Gastrocnemius medialis (tissue), 4 donors: ENCODE measurements at regions not wholly inside any gene's neighbourhood (a gene's known extent, or its start where the extent isn't known, plus 50 kb on each side); places are given as distances from the start of the nearest gene placed in this dataset.

ENCODE experiments used
- CTCF ChIP-seq, 5 experiments: fragments of 450-650 bp in 3 of 5; fragments of 200-600 bp in 2 of 5; sonication (generic) in 2 of 5; IDR thresholded peaks in 4 of 5; conservative IDR thresholded peaks in 1 of 5; 1 replicate in 4 of 5; 2 replicates in 1 of 5; pipeline ENCODE4 v1.5.1; 2016 to 2019; ENCODE audit warnings: antibody characterized with exemption in 5 of 5, mild to moderate bottlenecking in 3 of 5, moderate library complexity in 3 of 5
- POLR2A ChIP-seq, 2 donors: fragments of 450-650 bp; IDR thresholded peaks; one replicate each; pipeline ENCODE4 v1.6.1; 2017; ENCODE audit warnings: antibody characterized with exemption in 2 of 2, mild to moderate bottlenecking in 2 of 2, moderate library complexity in 2 of 2

DNA sequence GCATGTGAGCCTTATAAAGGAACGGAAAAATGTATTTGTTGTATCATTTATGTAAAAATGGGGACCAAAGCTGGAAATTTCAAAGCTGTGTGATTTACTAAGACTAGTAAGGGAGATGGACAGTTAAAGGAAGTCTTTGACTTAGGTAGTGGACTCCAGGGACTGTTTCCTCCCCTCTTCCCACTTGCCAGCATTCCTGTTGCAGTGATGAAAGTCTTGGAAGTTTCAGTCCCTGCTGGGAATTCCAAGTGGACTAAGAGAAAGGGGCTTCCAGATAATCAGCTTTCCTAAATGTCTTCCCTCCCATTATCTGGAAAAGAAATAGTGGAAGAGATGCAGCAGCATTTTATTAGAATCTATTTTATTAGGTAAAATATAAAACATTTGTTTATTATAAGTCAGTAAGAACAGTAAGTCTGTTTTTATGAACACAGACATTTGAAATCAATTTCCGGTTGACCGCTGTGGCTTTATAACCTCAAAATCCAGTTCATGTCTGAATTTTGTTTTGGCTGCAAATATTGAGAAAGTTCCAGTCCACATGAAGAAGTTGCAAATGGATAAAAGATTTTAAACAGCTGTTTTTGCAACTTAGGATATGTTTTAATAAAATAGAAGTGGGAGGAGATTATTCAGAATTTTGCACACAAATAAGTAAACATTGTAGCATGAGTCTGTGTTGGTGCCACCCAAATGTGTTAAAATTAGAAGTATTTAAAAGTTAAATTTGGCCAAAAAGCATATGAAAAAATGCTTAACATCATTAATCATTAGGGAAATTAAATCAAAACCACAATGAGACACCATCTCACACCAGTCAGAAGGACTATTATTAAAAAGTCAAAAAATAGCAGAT is 141.8 kb downstream of the IL20RB start:
- TF ChIP-seq POLR2A (IDR thresholded peaks at IDR 0.05) (no peak), CTCF (IDR thresholded peaks at IDR 0.05 in 4 of 5, conservative IDR thresholded peaks at IDR 0.05 in 1 of 5) (no peak)
